Uterus (tissue), 3 donors: ENCODE measurements at regions not wholly inside any gene's neighbourhood (a gene's known extent, or its start where the extent isn't known, plus 50 kb on each side); places are given as distances from the start of the nearest gene placed in this dataset.

Experiments used
- DNase-seq, 2 donors: peaks; one replicate each; pipeline ENCODE4 v3.0.0-alpha.2; 2019 to 2020
- H3K27ac ChIP-seq, 2 donors: fragments of 200-600 bp; sonication (generic); 1 replicate in 1 of 2; 2 replicates in 1 of 2; pipeline ENCODE4 v1.5.1; 2016 to 2018
- H3K27me3 ChIP-seq, 2 donors: fragments of 200-600 bp; sonication (generic); one replicate each; pipeline ENCODE4 v1.5.1; 2018 to 2019; ENCODE audit warnings: control low read depth in 1 of 2
- H3K36me3 ChIP-seq, 2 donors: fragments of 200-600 bp; sonication (generic); one replicate each; pipeline ENCODE4 v1.5.1; 2019; ENCODE audit warnings: control low read depth in 1 of 2
- H3K4me1 ChIP-seq, 2 donors: fragments of 200-600 bp; sonication (generic); one replicate each; pipeline ENCODE4 v1.5.1; 2018 to 2019; ENCODE audit warnings: control low read depth in 1 of 2
- H3K4me3 ChIP-seq, 2 donors: fragments of 200-600 bp; sonication (generic); 1 replicate in 1 of 2; 2 replicates in 1 of 2; pipeline ENCODE4 v1.5.1; 2018 to 2019; ENCODE audit warnings: mild to moderate bottlenecking in 1 of 2
- H3K9me3 ChIP-seq, 2 donors: fragments of 200-600 bp; sonication (generic); one replicate each; pipeline ENCODE4 v1.5.1; 2019; ENCODE audit warnings: control low read depth in 1 of 2
- POLR2A ChIP-seq, 2 donors: fragments of 450-650 bp; IDR thresholded peaks; one replicate each; pipeline ENCODE4 v1.6.1; 2016; ENCODE audit warnings: antibody characterized with exemption in 2 of 2, mild to moderate bottlenecking in 1 of 2, moderate library complexity in 1 of 2
- intact Hi-C: fragments of 100-400 bp; cut with DNase I; formaldehyde crosslinking; loops from one replicate; pipeline ENCODE4 v1.15.1; 2023; ENCODE audit warnings: low total_unique reads
- TF ChIP-seq, protein P1 (sequence below), 4 experiments: fragments of 200-600 bp in 2 of 4; fragments of 450-650 bp in 2 of 4; sonication (generic) in 2 of 4; IDR thresholded peaks; one replicate each; pipeline ENCODE4 v1.5.1; 2016 to 2019; ENCODE audit warnings: antibody characterized with exemption in 4 of 4, mild to moderate bottlenecking in 2 of 4, moderate library complexity in 1 of 4
- donor health status: DM: yes; HTN: yes; CAD: no.

DNA sequence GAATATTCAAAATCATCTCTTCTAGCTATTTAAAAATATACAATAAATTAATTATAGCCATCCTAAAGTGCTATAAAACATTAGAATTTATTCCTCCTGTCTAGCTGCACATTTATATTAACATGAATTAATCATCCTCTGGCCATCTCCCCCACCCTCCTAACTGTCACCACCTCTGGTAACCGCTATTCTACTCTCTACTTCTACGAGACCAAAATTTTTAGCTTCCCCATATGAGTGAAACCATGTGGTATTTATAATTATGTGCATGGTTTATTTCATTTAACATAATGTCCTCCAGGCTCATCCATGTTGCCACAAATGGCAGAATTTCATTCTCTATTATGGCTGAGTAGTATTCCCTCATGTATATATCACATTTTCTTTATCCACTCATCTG, 265.2 kb downstream of the COG6 start:
- no peaks in the 10 kb centered on the region for H3K4me1 ChIP-seq
- intact Hi-C loops, result no loop called here
- TF ChIP-seq, protein P1, sequence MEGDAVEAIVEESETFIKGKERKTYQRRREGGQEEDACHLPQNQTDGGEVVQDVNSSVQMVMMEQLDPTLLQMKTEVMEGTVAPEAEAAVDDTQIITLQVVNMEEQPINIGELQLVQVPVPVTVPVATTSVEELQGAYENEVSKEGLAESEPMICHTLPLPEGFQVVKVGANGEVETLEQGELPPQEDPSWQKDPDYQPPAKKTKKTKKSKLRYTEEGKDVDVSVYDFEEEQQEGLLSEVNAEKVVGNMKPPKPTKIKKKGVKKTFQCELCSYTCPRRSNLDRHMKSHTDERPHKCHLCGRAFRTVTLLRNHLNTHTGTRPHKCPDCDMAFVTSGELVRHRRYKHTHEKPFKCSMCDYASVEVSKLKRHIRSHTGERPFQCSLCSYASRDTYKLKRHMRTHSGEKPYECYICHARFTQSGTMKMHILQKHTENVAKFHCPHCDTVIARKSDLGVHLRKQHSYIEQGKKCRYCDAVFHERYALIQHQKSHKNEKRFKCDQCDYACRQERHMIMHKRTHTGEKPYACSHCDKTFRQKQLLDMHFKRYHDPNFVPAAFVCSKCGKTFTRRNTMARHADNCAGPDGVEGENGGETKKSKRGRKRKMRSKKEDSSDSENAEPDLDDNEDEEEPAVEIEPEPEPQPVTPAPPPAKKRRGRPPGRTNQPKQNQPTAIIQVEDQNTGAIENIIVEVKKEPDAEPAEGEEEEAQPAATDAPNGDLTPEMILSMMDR (IDR thresholded peaks at IDR 0.05), result no peak
- no peak for TF ChIP-seq POLR2A (IDR thresholded peaks at IDR 0.05)
- H3K27ac ChIP-seq, result no peak overlapping the region
- H3K9me3 ChIP-seq, result no peaks in the 10 kb centered on the region
- no peaks in the 10 kb centered on the region for H3K36me3 ChIP-seq
- H3K27me3 ChIP-seq, result no peaks in the 10 kb centered on the region
- no peak overlapping the region for H3K4me3 ChIP-seq
- no peak for DNase-seq

DNA sequence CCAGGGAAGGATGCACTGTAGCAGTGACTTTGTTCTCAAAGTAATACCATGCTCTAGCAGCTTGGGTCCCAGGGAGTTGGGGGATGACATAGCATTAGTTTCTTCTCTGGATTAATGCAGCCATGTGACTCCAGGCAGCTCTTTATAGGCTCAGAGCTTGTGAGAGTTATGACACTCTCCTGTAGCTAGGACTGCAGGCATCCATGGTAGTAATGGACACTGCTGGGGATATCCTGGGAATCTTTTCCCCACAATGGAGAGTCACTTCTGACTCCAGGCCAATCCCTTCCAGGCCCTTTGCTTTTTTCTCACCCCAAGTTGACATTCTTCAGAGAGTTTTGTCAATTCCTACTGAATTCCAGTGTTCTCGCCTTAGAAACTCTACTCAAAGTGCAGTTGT, 270.9 kb downstream of the COG6 start:
- no peak overlapping the region for H3K27ac ChIP-seq
- DNase-seq, result no peak
- no peaks in the 10 kb centered on the region for H3K36me3 ChIP-seq
- H3K4me1 ChIP-seq, result no peaks in the 10 kb centered on the region
- TF ChIP-seq POLR2A (IDR thresholded peaks at IDR 0.05), result no peak
- TF ChIP-seq, protein P1 (IDR thresholded peaks at IDR 0.05), result no peak
- no peaks in the 10 kb centered on the region for H3K27me3 ChIP-seq
- peaks cover 0 to 3% of the 10 kb centered on the region in 2 donors for H3K9me3 ChIP-seq
- no peak overlapping the region for H3K4me3 ChIP-seq
- intact Hi-C loops, result no loop called here

DNA sequence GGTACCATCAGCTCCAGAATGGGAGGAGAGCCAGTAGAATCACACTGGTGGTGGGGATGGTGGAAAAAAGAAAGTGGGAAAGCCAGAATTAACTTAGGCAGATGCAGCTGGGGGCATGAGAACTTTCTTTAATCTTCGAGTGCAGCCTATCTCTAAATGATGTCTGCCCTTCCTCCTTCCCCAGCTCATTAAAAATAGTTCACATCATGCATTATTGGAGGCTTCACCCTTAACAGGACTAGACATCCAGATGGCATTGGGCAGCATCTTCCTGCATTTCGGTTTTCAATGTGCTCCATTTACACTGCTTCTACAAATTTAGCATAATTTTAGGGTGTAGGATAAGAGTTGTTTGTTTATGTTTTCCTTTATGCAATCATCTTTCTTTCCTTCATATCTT, 272.8 kb downstream of the COG6 start:
- Histone ChIP-seq H3K27me3 (no peaks in the 10 kb centered on the region), H3K36me3 (no peaks in the 10 kb centered on the region), H3K9me3 (peaks cover 0 to 3% of the 10 kb centered on the region in 2 donors), H3K27ac (no peak overlapping the region), H3K4me1 (no peaks in the 10 kb centered on the region), H3K4me3 (no peak overlapping the region)
- intact Hi-C loops, result no loop called here
- DNase-seq, result no peak
- TF ChIP-seq POLR2A (IDR thresholded peaks at IDR 0.05), result no peak
- TF ChIP-seq, protein P1 (IDR thresholded peaks at IDR 0.05), result no peak

DNA sequence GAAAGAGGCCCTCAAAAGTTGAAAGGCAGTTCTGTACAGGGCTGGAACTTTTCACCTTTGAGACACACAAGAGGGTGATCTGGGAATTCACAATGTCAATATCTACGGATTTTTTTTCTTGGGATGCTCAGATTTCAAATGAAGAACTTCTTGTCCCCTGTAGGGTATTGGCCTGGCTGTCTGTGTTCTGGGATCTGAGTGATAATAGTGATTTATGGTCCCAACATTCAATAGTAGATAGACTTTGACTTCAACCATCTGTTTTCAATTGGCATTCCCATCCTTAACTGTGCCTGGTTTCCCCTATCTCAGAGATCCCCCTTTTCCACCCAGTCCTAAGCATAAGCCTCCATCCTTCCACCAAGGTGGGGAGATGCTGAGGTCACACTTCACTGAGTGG, 274.1 kb downstream of the COG6 start:
- Histone ChIP-seq H3K9me3 (peaks cover 0 to 3% of the 10 kb centered on the region in 2 donors), H3K36me3 (no peaks in the 10 kb centered on the region), H3K27ac (no peak overlapping the region), H3K27me3 (no peaks in the 10 kb centered on the region), H3K4me1 (no peaks in the 10 kb centered on the region), H3K4me3 (no peak overlapping the region)
- no peak for DNase-seq
- TF ChIP-seq, protein P1 (IDR thresholded peaks at IDR 0.05), result no peak
- TF ChIP-seq POLR2A (IDR thresholded peaks at IDR 0.05), result no peak
- intact Hi-C loops, result no loop called here

DNA sequence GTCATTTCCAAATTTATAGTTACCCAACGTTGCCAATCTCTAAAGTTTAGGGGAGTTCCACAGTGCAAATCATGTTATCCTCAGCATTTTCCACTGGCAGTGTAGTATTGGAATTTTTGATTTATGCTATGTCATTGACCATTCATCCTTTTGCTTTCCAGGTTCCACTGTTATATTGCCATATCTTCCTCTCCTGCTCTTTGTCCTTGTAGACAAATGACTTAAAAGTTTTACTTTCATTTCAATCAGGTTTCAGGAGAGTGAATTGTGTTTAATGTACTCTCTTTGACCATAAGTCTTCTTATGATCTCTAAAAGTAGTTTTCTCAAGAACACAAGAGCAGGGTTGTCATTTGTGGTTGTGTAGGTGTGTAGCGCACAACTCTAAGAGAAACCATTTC, 274.6 kb downstream of the COG6 start:
- Histone ChIP-seq H3K27ac (no peak overlapping the region), H3K9me3 (peaks cover 0 to 3% of the 10 kb centered on the region in 2 donors), H3K4me3 (no peak overlapping the region), H3K36me3 (no peaks in the 10 kb centered on the region), H3K4me1 (no peaks in the 10 kb centered on the region), H3K27me3 (no peaks in the 10 kb centered on the region)
- DNase-seq, result no peak
- intact Hi-C loops, result no loop called here
- TF ChIP-seq, protein P1 (IDR thresholded peaks at IDR 0.05), result no peak
- no peak for TF ChIP-seq POLR2A (IDR thresholded peaks at IDR 0.05)
